Psoas muscle (tissue), 7 donors: ENCODE measurements at regions not wholly inside any gene's neighbourhood (a gene's known extent, or its start where the extent isn't known, plus 50 kb on each side); places are given as distances from the start of the nearest gene placed in this dataset.

ENCODE experiments used
- ATAC-seq, 4 donors: fragments of 200-7000 bp; cut with Tn5 transposase; one replicate each; pipeline ENCODE4 v1.9.1; 2020; ENCODE audit warnings: moderate library complexity in 3 of 4, mild to moderate bottlenecking in 2 of 4
- DNase-seq, 2 donors: peaks; one replicate each; pipeline ENCODE4 v3.0.0-alpha.2; 2020
- H3K27ac ChIP-seq: fragments of 200-600 bp; one replicate; pipeline ENCODE4 v1.8.0; 2022
- H3K27me3 ChIP-seq, 3 donors: fragments of 200-600 bp in 1 of 3; one replicate each; pipeline versions ENCODE4 v1.6.1 to v1.8.0; 2013 to 2022; ENCODE audit warnings: low read length in 2 of 3, mild to moderate bottlenecking in 2 of 3, moderate library complexity in 1 of 3; ENCODE audit not compliant: insufficient read depth in 3 of 3
- H3K36me3 ChIP-seq, 2 donors: fragments of 200-600 bp in 1 of 2; one replicate each; pipeline versions ENCODE4 v1.6.1 to v1.8.0; 2013 to 2022; ENCODE audit warnings: low read depth in 1 of 2, mild to moderate bottlenecking in 1 of 2, moderate library complexity in 1 of 2; ENCODE audit not compliant: insufficient read depth in 1 of 2
- H3K4me1 ChIP-seq: fragments of 200-600 bp; one replicate; pipeline ENCODE4 v1.8.0; 2022
- H3K4me3 ChIP-seq: fragments of 200-600 bp; one replicate; pipeline ENCODE4 v1.8.0; 2022; ENCODE audit warnings: mild to moderate bottlenecking
- H3K9me3 ChIP-seq: fragments of 200-600 bp; one replicate; pipeline ENCODE4 v1.8.0; 2022
- WGBS, 3 donors: extraction: QIAGEN DNeasy Blood & Tissue Kit; methylation state at CpG; one replicate each; pipeline versions ENCODE4 v1.1.6 to v1.1.7; 2013; 5-methylcytosine and 5-hydroxymethylcytosine counted together
- intact Hi-C, 2 donors: fragments of 100-400 bp; cut with DNase I; formaldehyde crosslinking; loops; one replicate each; pipeline versions ENCODE4 v1.11.0 to v1.14.2; 2022
- TF ChIP-seq, protein P1 (sequence below): fragments of 200-600 bp; IDR thresholded peaks from one replicate; pipeline ENCODE4 v1.8.0; 2022; ENCODE audit warnings: antibody characterized with exemption
- donor health status: healthy with polysubstance abuse.
- donor health status: DM: no; HTN: no; CAD: no; lungs with moderate emphysema.
- donor health status: Bipolar disorder and iron deficiency.
- donor health status: healthy.
- donor health status: DM: yes; HTN: yes; CAD: no.
- donor health status: DM: no; HTN: no; CAD: no.
- donor health status: DM: yes; HTN: yes; CAD: no.

DNA sequence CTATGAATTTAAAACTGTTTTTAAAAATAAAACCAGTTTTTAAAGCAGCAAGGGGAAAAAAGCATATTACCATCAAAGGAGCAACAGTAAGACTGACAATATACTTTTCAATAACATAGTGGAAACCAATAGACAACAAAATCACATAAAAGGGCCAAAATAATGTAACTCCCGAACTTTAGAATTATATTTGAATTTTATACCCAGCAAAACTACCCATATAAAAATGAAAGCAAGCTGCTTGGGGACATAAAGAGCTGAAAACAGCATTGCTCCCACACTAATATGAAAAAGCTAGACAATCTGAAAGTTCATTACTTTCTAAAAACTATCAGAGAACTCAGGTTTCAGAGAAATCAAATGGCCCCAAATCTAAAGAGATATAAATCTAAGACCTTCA lies 199.4 kb upstream of the ARID1B start:
- TF ChIP-seq, protein P1, sequence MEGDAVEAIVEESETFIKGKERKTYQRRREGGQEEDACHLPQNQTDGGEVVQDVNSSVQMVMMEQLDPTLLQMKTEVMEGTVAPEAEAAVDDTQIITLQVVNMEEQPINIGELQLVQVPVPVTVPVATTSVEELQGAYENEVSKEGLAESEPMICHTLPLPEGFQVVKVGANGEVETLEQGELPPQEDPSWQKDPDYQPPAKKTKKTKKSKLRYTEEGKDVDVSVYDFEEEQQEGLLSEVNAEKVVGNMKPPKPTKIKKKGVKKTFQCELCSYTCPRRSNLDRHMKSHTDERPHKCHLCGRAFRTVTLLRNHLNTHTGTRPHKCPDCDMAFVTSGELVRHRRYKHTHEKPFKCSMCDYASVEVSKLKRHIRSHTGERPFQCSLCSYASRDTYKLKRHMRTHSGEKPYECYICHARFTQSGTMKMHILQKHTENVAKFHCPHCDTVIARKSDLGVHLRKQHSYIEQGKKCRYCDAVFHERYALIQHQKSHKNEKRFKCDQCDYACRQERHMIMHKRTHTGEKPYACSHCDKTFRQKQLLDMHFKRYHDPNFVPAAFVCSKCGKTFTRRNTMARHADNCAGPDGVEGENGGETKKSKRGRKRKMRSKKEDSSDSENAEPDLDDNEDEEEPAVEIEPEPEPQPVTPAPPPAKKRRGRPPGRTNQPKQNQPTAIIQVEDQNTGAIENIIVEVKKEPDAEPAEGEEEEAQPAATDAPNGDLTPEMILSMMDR, result no peak
- Histone ChIP-seq H3K27me3 (no peaks in the 10 kb centered on the region), H3K27ac (no peak overlapping the region), H3K36me3 (no peaks in the 10 kb centered on the region), H3K4me1 (no peaks in the 10 kb centered on the region), H3K9me3 (peaks cover 9% of the 10 kb centered on the region), H3K4me3 (no peak overlapping the region)
- ATAC-seq, result no peak
- 79 to 91% (median 90%) methylated on average over 1 of the region's 1 CpG for WGBS, 3 donors
- DNase-seq, result no peak
- intact Hi-C loops, result no loop called here

DNA sequence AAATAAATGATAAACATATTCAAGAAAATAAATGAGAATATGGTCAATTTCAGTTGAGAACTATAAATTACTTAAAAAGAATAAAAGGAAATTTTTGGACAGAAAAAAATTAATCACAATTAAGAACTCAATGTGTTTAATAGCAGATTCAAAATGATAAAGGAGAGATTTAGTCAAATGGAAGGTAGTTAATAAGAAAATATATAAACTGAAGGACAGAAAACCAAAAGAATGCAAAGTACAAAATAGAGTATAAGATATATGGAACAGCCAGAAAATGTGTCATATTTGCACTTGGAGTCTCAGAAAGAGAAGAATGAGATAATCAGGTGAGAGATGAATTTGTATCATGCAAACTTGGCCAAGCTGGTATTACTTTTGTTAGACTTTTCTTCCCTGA lies 201.8 kb upstream of the ARID1B start:
- ATAC-seq (no peak), DNase-seq (no peak)
- Histone ChIP-seq H3K4me1 (no peaks in the 10 kb centered on the region), H3K36me3 (no peaks in the 10 kb centered on the region), H3K27me3 (no peaks in the 10 kb centered on the region), H3K9me3 (peaks cover 9% of the 10 kb centered on the region), H3K4me3 (no peak overlapping the region), H3K27ac (no peak overlapping the region)
- intact Hi-C loops, result no loop called here
- TF ChIP-seq, protein P1, result no peak

DNA sequence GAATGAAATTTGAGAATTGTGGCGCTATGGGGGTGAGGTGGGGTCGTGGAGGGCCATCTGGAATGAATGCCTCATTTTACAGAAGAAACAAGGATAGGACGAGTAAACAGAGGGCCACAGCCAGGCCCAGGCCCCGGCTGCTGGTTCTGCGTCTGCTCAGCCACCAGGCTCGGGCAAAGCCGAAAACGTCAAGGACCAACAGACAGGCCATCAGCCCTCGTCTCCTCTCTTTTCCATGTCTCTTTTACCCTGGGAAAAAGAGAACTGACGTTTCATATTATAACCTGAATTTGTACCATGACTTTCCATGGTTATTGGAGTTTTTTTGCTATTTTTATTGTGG lies 212.4 kb upstream of the ARID1B start:
- 64 to 70% (median 64%) methylated on average over 10 of the region's 10 CpGs for WGBS, 3 donors
- Histone ChIP-seq H3K4me1 (no peaks in the 10 kb centered on the region), H3K4me3 (no peak overlapping the region), H3K27me3 (peaks cover 0 to 6% (median 0%) of the 10 kb centered on the region in 3 donors), H3K27ac (no peak overlapping the region), H3K9me3 (no peaks in the 10 kb centered on the region), H3K36me3 (no peaks in the 10 kb centered on the region)
- ATAC-seq (no peak), DNase-seq (no peak)
- intact Hi-C loops, result loop anchor here (2.0 to 10.0 kb wide), 10 partner anchors 122 to 1237 kb away; partner anchors contain the start of gene ARID1B (in 1 of the 2)
- TF ChIP-seq, protein P1, result no peak

DNA sequence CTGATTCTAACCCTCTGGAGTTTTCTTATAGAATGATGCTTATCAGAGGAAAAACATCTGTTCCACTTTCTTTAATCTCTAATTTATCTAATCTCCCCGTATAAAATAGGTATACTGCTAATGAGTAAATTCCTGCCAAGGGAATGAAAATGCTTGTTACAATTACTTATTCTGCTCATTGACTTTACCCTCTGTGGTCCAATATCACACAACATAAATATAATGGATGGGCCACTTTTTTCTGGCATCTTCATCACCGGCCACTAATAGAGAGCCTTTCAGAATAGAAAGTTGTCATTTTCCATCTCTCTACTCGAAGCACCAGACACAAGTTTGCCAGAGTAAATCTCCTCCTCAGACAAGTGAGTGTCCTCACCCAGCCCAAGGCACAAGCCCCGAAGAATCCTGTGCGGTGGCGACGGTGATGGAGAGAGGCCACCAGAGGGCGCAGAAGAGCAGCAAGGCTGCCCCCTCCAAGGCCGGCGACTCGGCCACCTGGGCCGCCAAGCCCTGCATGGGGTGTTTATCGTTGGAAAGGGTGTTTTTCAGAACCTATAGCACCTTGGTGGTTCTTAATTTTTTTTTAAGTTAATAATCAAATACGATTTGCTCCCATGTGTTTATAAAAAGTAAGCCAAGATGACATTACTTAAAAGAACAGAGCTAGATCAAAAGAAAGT lies 212.9 kb upstream of the ARID1B start:
- no peak overlapping the region for H3K4me3 ChIP-seq
- peaks cover 0 to 6% (median 0%) of the 10 kb centered on the region in 3 donors for H3K27me3 ChIP-seq
- no peaks in the 10 kb centered on the region for H3K9me3 ChIP-seq
- ATAC-seq (peak; percentile 97 to 99 (median 98)), DNase-seq (peak; percentile 80 to 88)
- no peaks in the 10 kb centered on the region for H3K36me3 ChIP-seq
- 3 to 6% (median 3%) methylated on average over 14 of the region's 14 CpGs for WGBS, 3 donors
- TF ChIP-seq, protein P1, result peak; percentile 96
- H3K4me1 ChIP-seq, result no peaks in the 10 kb centered on the region
- intact Hi-C loops, result loop anchor here (2.0 to 10.0 kb wide), 9 partner anchors 123 to 1237 kb away; partner anchors contain the start of gene ARID1B (in 1 of the 2)
- H3K27ac ChIP-seq, result no peak overlapping the region

DNA sequence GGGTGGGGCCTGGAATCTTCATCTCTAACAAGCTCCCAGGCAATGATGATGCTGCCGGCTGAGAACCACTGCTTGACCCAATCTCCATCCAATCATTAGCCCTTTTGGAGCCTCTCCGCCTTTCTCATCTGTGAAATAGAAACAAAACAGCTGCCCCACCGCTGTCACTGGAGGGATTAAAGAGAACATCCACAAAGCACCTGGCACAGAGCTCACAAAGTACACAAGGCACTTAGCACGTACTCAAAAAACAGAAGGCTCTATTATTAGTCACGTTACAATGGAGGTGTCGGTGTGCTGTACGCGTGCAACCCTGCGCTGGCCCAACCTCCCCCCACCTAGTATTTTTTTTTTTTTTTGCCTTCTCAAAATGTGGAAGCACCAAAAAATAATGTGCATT lies 213.5 kb upstream of the ARID1B start:
- intact Hi-C loops, result loop anchor here (2.0 to 10.0 kb wide), 9 partner anchors 123 to 1236 kb away; partner anchors contain the start of gene ARID1B (in 1 of the 2)
- no peaks in the 10 kb centered on the region for H3K9me3 ChIP-seq
- no peak overlapping the region for H3K4me3 ChIP-seq
- no peak for DNase-seq
- H3K27ac ChIP-seq, result no peak overlapping the region
- H3K27me3 ChIP-seq, result peaks cover 0 to 6% (median 0%) of the 10 kb centered on the region in 3 donors
- ATAC-seq, result peak in 3 of 4 donors; percentile 44 to 79 (median 75)
- TF ChIP-seq, protein P1, result no peak
- 23 to 40% (median 23%) methylated on average over 9 of the region's 9 CpGs for WGBS, 3 donors
- no peaks in the 10 kb centered on the region for H3K36me3 ChIP-seq
- no peaks in the 10 kb centered on the region for H3K4me1 ChIP-seq
